CD14-positive monocyte (primary cell): ENCODE measurements at regions not wholly inside any gene's neighbourhood (a gene's known extent, or its start where the extent isn't known, plus 50 kb on each side); places are given as distances from the start of the nearest gene placed in this dataset.

ENCODE experiments used
- DNase-seq, 3 donors: peaks; one replicate each; pipeline ENCODE4 v3.0.0-alpha.2; 2011 to 2022
- H2AFZ ChIP-seq: 2 replicates; pipeline ENCODE4 v1.6.0; 2012; ENCODE audit warnings: mild to moderate bottlenecking, low read depth, low read length, inconsistent platforms; ENCODE audit not compliant: insufficient read depth, poor library complexity, severe bottlenecking
- H3K27ac ChIP-seq, 2 donors: 1 replicate in 1 of 2; 2 replicates in 1 of 2; pipeline ENCODE4 v1.5.1; 2012 to 2013; ENCODE audit warnings: low read length in 2 of 2, control low read depth in 1 of 2, inconsistent platforms in 1 of 2, low read depth in 1 of 2, mild to moderate bottlenecking in 1 of 2
- H3K27me3 ChIP-seq, 2 donors: one replicate each; pipeline versions ENCODE4 v1.6.0 to v1.6.1; 2011 to 2013; ENCODE audit warnings: low read length in 2 of 2; ENCODE audit not compliant: control insufficient read depth in 2 of 2, insufficient read depth in 2 of 2
- H3K36me3 ChIP-seq, 2 donors: replicated peaks in 1 of 2; 1 replicate in 1 of 2; 2 replicates in 1 of 2; pipeline versions ENCODE4 v1.5.1 to v1.6.1; 2012 to 2013; ENCODE audit warnings: low read length in 2 of 2, control low read depth in 1 of 2, inconsistent platforms in 1 of 2, mild to moderate bottlenecking in 1 of 2; ENCODE audit not compliant: insufficient read depth in 2 of 2, control insufficient read depth in 1 of 2
- H3K4me1 ChIP-seq, 2 donors: 1 replicate in 1 of 2; 2 replicates in 1 of 2; pipeline versions ENCODE4 v1.5.1 to v1.6.1; 2012 to 2013; ENCODE audit warnings: low read length in 2 of 2, control low read depth in 1 of 2, inconsistent platforms in 1 of 2, mild to moderate bottlenecking in 1 of 2, moderate library complexity in 1 of 2; ENCODE audit not compliant: insufficient read depth in 2 of 2, control insufficient read depth in 1 of 2
- H3K4me2 ChIP-seq: replicated peaks from 2 replicates; pipeline ENCODE3; 2012; ENCODE audit warnings: low read length, moderate library complexity, mild to moderate bottlenecking; ENCODE audit not compliant: poor library complexity, severe bottlenecking; ENCODE audit errors: extremely low read depth
- H3K4me3 ChIP-seq, 3 experiments: fragments of 200-600 bp in 1 of 3; sonication (generic) in 1 of 3; replicated peaks in 1 of 3; 1 replicate in 2 of 3; 2 replicates in 1 of 3; pipeline ENCODE4 v1.5.1; 2011 to 2013; ENCODE audit warnings: low read length in 3 of 3, mild to moderate bottlenecking in 3 of 3, control low read depth in 2 of 3, low read depth in 2 of 3, inconsistent platforms in 1 of 3, moderate library complexity in 1 of 3
- H3K79me2 ChIP-seq: 2 replicates; pipeline ENCODE4 v1.6.0; 2012; ENCODE audit warnings: mild to moderate bottlenecking, control low read depth, inconsistent platforms, low read length, moderate library complexity; ENCODE audit not compliant: insufficient read depth
- H3K9ac ChIP-seq: 2 replicates; pipeline ENCODE4 v1.6.0; 2017; ENCODE audit warnings: low read length, mild to moderate bottlenecking; ENCODE audit not compliant: insufficient read depth, poor library complexity, severe bottlenecking
- H3K9me3 ChIP-seq, 2 donors: replicated peaks in 1 of 2; 1 replicate in 1 of 2; 2 replicates in 1 of 2; pipeline versions ENCODE4 v1.5.1 to v1.6.1; 2012 to 2013; ENCODE audit warnings: low read length in 2 of 2, control low read depth in 1 of 2; ENCODE audit not compliant: control insufficient read depth in 1 of 2, insufficient read depth in 1 of 2
- H4K20me1 ChIP-seq: 2 replicates; pipeline ENCODE4 v1.6.0; 2012; ENCODE audit warnings: mild to moderate bottlenecking, low read length, control low read depth, moderate library complexity; ENCODE audit not compliant: insufficient read depth
- H3K27ac Mint-ChIP-seq, 7 donors: one replicate each; pipeline ENCODE4 v1.8.0; 2020; ENCODE audit warnings: mild to moderate bottlenecking in 7 of 7, mixed read lengths in 7 of 7, moderate library complexity in 6 of 7, inconsistent platforms in 2 of 7
- H3K27me3 Mint-ChIP-seq, 3 donors: one replicate each; pipeline ENCODE4 v1.8.0; 2021 to 2022; ENCODE audit warnings: low read depth in 3 of 3, mild to moderate bottlenecking in 3 of 3, mixed read lengths in 3 of 3, moderate library complexity in 3 of 3, inconsistent platforms in 1 of 3
- H3K36me3 Mint-ChIP-seq, 2 donors: one replicate each; pipeline ENCODE4 v1.8.0; 2020; ENCODE audit warnings: mixed read lengths in 2 of 2, inconsistent platforms in 1 of 2, mild to moderate bottlenecking in 1 of 2
- H3K4me1 Mint-ChIP-seq: one replicate; pipeline ENCODE4 v1.8.0; 2020; ENCODE audit warnings: mild to moderate bottlenecking, mixed read lengths
- H3K4me3 Mint-ChIP-seq, 2 donors: one replicate each; pipeline ENCODE4 v1.8.0; 2020; ENCODE audit warnings: mild to moderate bottlenecking in 2 of 2, mixed read lengths in 2 of 2, moderate library complexity in 1 of 2
- H3K9me3 Mint-ChIP-seq, 7 donors: one replicate each; pipeline ENCODE4 v1.8.0; 2020 to 2022; ENCODE audit warnings: mixed read lengths in 7 of 7, mild to moderate bottlenecking in 6 of 7, moderate library complexity in 6 of 7, inconsistent platforms in 2 of 7
- WGBS: methylation state at CpG from one replicate; pipeline ENCODE4 v1.1.5; 2013; ENCODE audit warnings: missing lambda C conversion rate; ENCODE audit not compliant: insufficient coverage; 5-methylcytosine and 5-hydroxymethylcytosine counted together
- intact Hi-C, 2 donors: fragments of 100-400 bp; cut with micrococcal nuclease; formaldehyde crosslinking; loops; one replicate each; pipeline versions ENCODE4 v1.15.0 to v1.15.1; 2023
- TF ChIP-seq, protein P1 (sequence below): fragments of 200-600 bp; IDR thresholded peaks from one replicate; pipeline ENCODE4 v1.8.0; 2022; ENCODE audit warnings: antibody characterized with exemption, mild to moderate bottlenecking

DNA sequence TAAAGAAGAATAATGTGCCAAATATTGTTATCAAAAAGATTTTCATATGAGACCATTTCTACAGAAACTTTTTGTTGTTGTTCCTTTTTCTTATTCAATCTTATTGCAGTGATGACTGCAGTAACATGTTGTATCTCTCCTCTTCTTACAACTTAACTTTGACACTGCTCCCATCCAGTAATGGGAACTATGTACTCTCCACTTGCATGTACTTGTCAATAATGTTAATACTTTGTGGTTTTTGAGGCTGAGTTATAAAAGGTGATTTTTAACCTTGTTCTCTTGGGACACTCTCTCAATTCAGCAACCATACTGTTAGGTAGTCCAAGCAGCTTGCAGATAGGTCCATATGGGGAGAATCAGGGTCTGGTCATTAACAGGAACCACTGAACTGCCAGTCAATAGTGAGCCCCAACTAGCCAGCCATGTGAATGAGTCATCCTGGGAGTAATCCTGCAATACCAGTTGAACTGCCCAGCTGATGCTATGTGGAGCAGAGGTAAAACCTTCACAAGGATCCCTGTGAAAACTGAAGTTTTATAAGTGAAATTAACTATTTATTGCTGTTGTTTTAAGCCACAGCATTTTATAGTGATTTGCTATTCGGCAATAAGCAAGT is 199.6 kb upstream of the DAB2 start:
- Mint-ChIP-seq H3K27ac (no peak overlapping the region), H3K4me1 (no peaks in the 10 kb centered on the region), H3K36me3 (no peaks in the 10 kb centered on the region), H3K9me3 (peaks cover 0 to 5% (median 3%) of the 10 kb centered on the region in 7 donors), H3K4me3 (no peak overlapping the region), H3K27me3 (peaks cover 0 to 4% (median 2%) of the 10 kb centered on the region in 3 donors)
- intact Hi-C loops = no loop called here
- no CpG with 5 or more reads among the region's 1 CpG for WGBS
- Histone ChIP-seq H3K9ac (no peak overlapping the region), H2AFZ (no peak overlapping the region), H3K9me3 (peaks cover 0 to 4% of the 10 kb centered on the region in 2 donors), H3K4me3 (no peak overlapping the region), H3K36me3 (no peaks in the 10 kb centered on the region), H3K4me1 (no peaks in the 10 kb centered on the region), H3K4me2 (no peak overlapping the region), H4K20me1 (no peaks in the 10 kb centered on the region), H3K79me2 (no peaks in the 10 kb centered on the region), H3K27ac (no peak overlapping the region), H3K27me3 (no peaks in the 10 kb centered on the region)
- TF ChIP-seq, protein P1, sequence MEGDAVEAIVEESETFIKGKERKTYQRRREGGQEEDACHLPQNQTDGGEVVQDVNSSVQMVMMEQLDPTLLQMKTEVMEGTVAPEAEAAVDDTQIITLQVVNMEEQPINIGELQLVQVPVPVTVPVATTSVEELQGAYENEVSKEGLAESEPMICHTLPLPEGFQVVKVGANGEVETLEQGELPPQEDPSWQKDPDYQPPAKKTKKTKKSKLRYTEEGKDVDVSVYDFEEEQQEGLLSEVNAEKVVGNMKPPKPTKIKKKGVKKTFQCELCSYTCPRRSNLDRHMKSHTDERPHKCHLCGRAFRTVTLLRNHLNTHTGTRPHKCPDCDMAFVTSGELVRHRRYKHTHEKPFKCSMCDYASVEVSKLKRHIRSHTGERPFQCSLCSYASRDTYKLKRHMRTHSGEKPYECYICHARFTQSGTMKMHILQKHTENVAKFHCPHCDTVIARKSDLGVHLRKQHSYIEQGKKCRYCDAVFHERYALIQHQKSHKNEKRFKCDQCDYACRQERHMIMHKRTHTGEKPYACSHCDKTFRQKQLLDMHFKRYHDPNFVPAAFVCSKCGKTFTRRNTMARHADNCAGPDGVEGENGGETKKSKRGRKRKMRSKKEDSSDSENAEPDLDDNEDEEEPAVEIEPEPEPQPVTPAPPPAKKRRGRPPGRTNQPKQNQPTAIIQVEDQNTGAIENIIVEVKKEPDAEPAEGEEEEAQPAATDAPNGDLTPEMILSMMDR = no peak
- DNase-seq = no peak

DNA sequence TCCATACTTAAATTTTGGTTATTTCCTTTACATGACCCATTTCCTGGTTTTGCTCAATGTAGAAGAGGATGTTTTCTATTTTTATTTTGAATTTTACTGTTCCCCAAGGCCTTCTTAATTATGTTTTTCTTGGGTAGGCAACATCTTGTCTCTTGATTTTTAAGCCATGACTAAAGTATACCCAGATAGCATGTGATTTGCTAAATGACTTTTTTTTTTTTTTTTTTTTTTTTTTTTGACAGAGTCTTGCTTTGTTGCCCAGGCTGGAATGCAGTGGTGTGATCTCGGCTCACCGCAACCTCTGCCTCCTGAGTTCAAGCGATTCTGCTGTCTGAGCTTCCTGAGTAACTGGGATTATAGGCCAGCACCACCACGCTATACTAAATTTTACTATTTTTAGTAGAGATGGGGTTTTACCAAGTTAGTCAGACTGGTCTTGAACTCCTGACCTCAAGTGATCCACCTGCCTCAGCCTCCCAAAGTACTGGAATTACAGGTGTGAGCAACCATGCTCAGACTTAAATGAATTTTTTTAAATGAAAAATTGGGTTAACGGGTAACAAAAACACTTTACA is 198.6 kb upstream of the DAB2 start:
- Mint-ChIP-seq H3K9me3 (peaks cover 0 to 5% (median 3%) of the 10 kb centered on the region in 7 donors), H3K36me3 (no peaks in the 10 kb centered on the region), H3K27ac (no peak overlapping the region), H3K4me1 (no peaks in the 10 kb centered on the region), H3K27me3 (peaks cover 0 to 4% (median 2%) of the 10 kb centered on the region in 3 donors), H3K4me3 (no peak overlapping the region)
- intact Hi-C loops = no loop called here
- no peak overlapping the region for H3K4me3 ChIP-seq
- no peaks in the 10 kb centered on the region for H3K27me3 ChIP-seq
- no peaks in the 10 kb centered on the region for H3K4me1 ChIP-seq
- no peak for DNase-seq
- H2AFZ ChIP-seq = no peak overlapping the region
- peaks cover 0 to 4% of the 10 kb centered on the region in 2 donors for H3K9me3 ChIP-seq
- no peak overlapping the region for H3K4me2 ChIP-seq
- H3K9ac ChIP-seq = no peak overlapping the region
- TF ChIP-seq, protein P1 = no peak
- H3K27ac ChIP-seq = no peak overlapping the region
- WGBS = no CpG with 5 or more reads among the region's 5 CpGs
- H4K20me1 ChIP-seq = no peaks in the 10 kb centered on the region
- H3K36me3 ChIP-seq = no peaks in the 10 kb centered on the region
- H3K79me2 ChIP-seq = no peaks in the 10 kb centered on the region
